GM23248 (cell line): ENCODE measurements at regions not wholly inside any gene's neighbourhood (a gene's known extent, or its start where the extent isn't known, plus 50 kb on each side); places are given as distances from the start of the nearest gene placed in this dataset.

ENCODE experiments used
- EZH2 ChIP-seq: fragments of 200-600 bp; sonication (generic); IDR thresholded peaks from 2 replicates; pipeline ENCODE4 v1.6.1; 2018; ENCODE audit warnings: antibody characterized with exemption, mild to moderate bottlenecking; ENCODE audit not compliant: insufficient read depth, poor library complexity, severe bottlenecking
- EZH2phosphoT487 ChIP-seq: fragments of 200-600 bp; sonication (generic); IDR thresholded peaks from 2 replicates; pipeline ENCODE4 v1.6.1; 2018; ENCODE audit warnings: antibody characterized with exemption, moderate library complexity, mild to moderate bottlenecking, low read depth; ENCODE audit not compliant: insufficient read depth

- no peak for TF ChIP-seq EZH2phosphoT487
- TF ChIP-seq EZH2, result no peak
Observed at GRCh38 chr13:63944911-63945310, 2529.3 kb upstream of the PCDH20 start.
